ENCODE measurements at regions not wholly inside any gene's neighbourhood (a gene's known extent, or its start where the extent isn't known, plus 50 kb on each side); places are given as distances from the start of the nearest gene placed in this dataset.
"Not testable (repeated sequence)": the region's sequence is repeated elsewhere in the genome, so short reads cannot be mapped to it uniquely, and the experiment has no call there.

DNA sequence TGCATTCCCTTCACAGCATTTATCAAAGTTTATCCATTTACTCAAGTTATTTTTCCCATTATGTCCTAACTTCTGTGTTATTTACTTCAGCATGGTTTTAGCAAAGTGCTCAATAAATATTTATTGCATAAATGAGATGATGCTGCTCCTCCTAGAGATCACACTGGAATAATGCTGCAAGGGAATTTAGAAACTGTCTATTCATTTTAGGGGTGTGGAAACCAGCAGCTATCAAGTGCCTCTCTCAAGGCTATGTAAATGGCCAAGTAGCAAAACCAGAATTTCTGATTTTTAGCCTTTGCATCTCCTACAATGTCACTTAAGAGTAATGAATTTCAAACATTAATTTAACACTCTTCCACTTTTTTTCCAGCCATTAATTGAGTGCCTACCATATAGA lies 316.2 kb downstream of the COL12A1 start:
- Histone ChIP-seq H3K9me3 (replicated peaks in 1 of 3) (no peaks in the 10 kb centered on the region), H3K27ac (no peak overlapping the region), H3K36me3 (replicated peaks in 1 of 2) (no peaks in the 10 kb centered on the region), H3K4me3 (no peak overlapping the region), H3K4me1 (replicated peaks in 1 of 2) (no peaks in the 10 kb centered on the region), H3K27me3 (no peaks in the 10 kb centered on the region)
- TF ChIP-seq, protein P1, sequence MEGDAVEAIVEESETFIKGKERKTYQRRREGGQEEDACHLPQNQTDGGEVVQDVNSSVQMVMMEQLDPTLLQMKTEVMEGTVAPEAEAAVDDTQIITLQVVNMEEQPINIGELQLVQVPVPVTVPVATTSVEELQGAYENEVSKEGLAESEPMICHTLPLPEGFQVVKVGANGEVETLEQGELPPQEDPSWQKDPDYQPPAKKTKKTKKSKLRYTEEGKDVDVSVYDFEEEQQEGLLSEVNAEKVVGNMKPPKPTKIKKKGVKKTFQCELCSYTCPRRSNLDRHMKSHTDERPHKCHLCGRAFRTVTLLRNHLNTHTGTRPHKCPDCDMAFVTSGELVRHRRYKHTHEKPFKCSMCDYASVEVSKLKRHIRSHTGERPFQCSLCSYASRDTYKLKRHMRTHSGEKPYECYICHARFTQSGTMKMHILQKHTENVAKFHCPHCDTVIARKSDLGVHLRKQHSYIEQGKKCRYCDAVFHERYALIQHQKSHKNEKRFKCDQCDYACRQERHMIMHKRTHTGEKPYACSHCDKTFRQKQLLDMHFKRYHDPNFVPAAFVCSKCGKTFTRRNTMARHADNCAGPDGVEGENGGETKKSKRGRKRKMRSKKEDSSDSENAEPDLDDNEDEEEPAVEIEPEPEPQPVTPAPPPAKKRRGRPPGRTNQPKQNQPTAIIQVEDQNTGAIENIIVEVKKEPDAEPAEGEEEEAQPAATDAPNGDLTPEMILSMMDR (IDR thresholded peaks at IDR 0.05) = no peak
- TF ChIP-seq POLR2A (IDR thresholded peaks at IDR 0.05) = no peak
- DNase-seq = no peak
- intact Hi-C loops (cut with DNase I) = no loop called here

GRCh38 chr6:74888741-74889140 lies 317.1 kb downstream of the COL12A1 start:
- DNase-seq; H3K27me3 ChIP-seq; intact Hi-C loops (cut with DNase I); H3K27ac ChIP-seq; H3K4me1 ChIP-seq (replicated peaks in 1 of 2); H3K36me3 ChIP-seq (replicated peaks in 1 of 2); H3K9me3 ChIP-seq (replicated peaks in 1 of 3); H3K4me3 ChIP-seq: not testable (repeated sequence)
- WGBS, 4 donors = 60 to 89% (median 79%) methylated on average over 1 to 6 of the region's 6 CpGs

GRCh38 chr6:74879976-74880375 lies 325.9 kb downstream of the COL12A1 start:
- 50 to 62% (median 56%) methylated on average over 2 of the region's 2 CpGs for WGBS, 4 donors
- TF ChIP-seq, protein P1 (IDR thresholded peaks at IDR 0.05) = no peak
- TF ChIP-seq POLR2A (IDR thresholded peaks at IDR 0.05) = no peak
- Histone ChIP-seq H3K36me3 (replicated peaks in 1 of 2) (no peaks in the 10 kb centered on the region), H3K27ac (no peak overlapping the region), H3K9me3 (replicated peaks in 1 of 3) (no peaks in the 10 kb centered on the region), H3K4me3 (no peak overlapping the region), H3K27me3 (no peaks in the 10 kb centered on the region), H3K4me1 (replicated peaks in 1 of 2) (no peaks in the 10 kb centered on the region)
- intact Hi-C loops (cut with DNase I) = no loop called here
- DNase-seq = no peak

- H3K36me3 ChIP-seq (replicated peaks in 1 of 2) = no peaks in the 10 kb centered on the region
- H3K9me3 ChIP-seq (replicated peaks in 1 of 3) = no peaks in the 10 kb centered on the region
- DNase-seq = no peak
- no peak overlapping the region for H3K4me3 ChIP-seq
- intact Hi-C loops (cut with DNase I) = no loop called here
- TF ChIP-seq, protein P1 (IDR thresholded peaks at IDR 0.05) = no peak
- TF ChIP-seq POLR2A (IDR thresholded peaks at IDR 0.05) = no peak
- WGBS, 4 donors = 60 to 72% (median 69%) methylated on average over 4 of the region's 4 CpGs
- H3K4me1 ChIP-seq (replicated peaks in 1 of 2) = no peaks in the 10 kb centered on the region
- no peaks in the 10 kb centered on the region for H3K27me3 ChIP-seq
- no peak overlapping the region for H3K27ac ChIP-seq
These were observed 326.6 kb downstream of the COL12A1 start for GRCh38 chr6:74879234-74879633.

- Histone ChIP-seq H3K27ac (no peak overlapping the region), H3K27me3 (no peaks in the 10 kb centered on the region), H3K36me3 (replicated peaks in 1 of 2) (no peaks in the 10 kb centered on the region), H3K4me3 (no peak overlapping the region), H3K4me1 (replicated peaks in 1 of 2) (no peaks in the 10 kb centered on the region), H3K9me3 (replicated peaks in 1 of 3) (no peaks in the 10 kb centered on the region)
- TF ChIP-seq, protein P1 (IDR thresholded peaks at IDR 0.05) = no peak
- no peak for TF ChIP-seq POLR2A (IDR thresholded peaks at IDR 0.05)
- intact Hi-C loops (cut with DNase I) = no loop called here
- 74 to 85% (median 79%) methylated on average over 2 of the region's 2 CpGs for WGBS, 4 donors
- DNase-seq = no peak
These were observed 330.7 kb downstream of the COL12A1 start for GRCh38 chr6:74875193-74875592.
